ENCODE measurements at regions not wholly inside any gene's neighbourhood (a gene's known extent, or its start where the extent isn't known, plus 50 kb on each side); places are given as distances from the start of the nearest gene placed in this dataset.

DNA sequence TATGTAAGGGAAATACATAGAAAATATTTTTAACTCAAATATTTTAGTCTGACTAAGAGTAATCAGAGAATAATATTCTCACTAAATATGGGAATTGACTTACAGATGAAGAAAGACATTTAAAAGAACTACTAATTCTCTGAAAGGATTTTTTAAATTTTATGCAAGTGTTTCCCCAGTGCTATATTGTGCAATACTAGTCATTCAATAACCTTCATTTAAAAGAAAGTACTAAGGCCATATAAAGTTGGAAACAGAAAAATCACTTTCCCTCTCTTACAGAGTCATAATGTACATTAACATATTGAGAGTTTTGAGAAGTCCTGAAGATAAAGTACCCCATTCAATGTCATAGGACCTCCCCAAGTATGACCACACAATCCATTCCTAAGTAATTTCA is 584.6 kb upstream of the ACVR2A start:
- no peaks in the 10 kb centered on the region for H3K27me3 Mint-ChIP-seq (ENCODE audit: low read depth)
- Histone ChIP-seq H3T11ph (ENCODE audit: low read length) (no peak overlapping the region), H4K91ac (ENCODE audit: insufficient read length, low read depth, low read length) (no peak overlapping the region), H3K9ac (ENCODE audit: extremely low read depth, insufficient read length, low read length) (no peak overlapping the region), H4K20me1 (ENCODE audit: control insufficient read depth, insufficient read depth, insufficient read length) (no peaks in the 10 kb centered on the region), H2BK5ac (ENCODE audit: insufficient read length, low read length) (no peak overlapping the region), H2BK20ac (ENCODE audit: low read depth, low read length, poor library complexity, severe bottlenecking) (no peak overlapping the region), H3K9me3 (ENCODE audit: control insufficient read depth, low read depth, low read length) (no peaks in the 10 kb centered on the region), H3K18ac (ENCODE audit: insufficient read length, low read depth, low read length) (no peak overlapping the region), H2BK120ac (ENCODE audit: low read depth, low read length, poor library complexity, severe bottlenecking) (no peak overlapping the region), H4K8ac (replicated peaks; ENCODE audit: insufficient read length, low read depth, low read length) (no peak overlapping the region), H3K56ac (ENCODE audit: insufficient read length, low read depth, low read length) (no peak overlapping the region), H3K23ac (ENCODE audit: insufficient read length, low read depth, low read length) (no peak overlapping the region), H3K23me2 (ENCODE audit: insufficient read length, low read depth, low read length, poor library complexity, severe bottlenecking) (no peaks in the 10 kb centered on the region), H3K4me2 (ENCODE audit: insufficient read depth, insufficient read length, low read length) (no peak overlapping the region), H2AFZ (ENCODE audit: low read length) (no peak overlapping the region), H3K27me3 (ENCODE audit: insufficient read depth, low read length) (no peaks in the 10 kb centered on the region), H3K79me1 (ENCODE audit: insufficient read depth, low read depth, low read length, poor library complexity, severe bottlenecking) (no peaks in the 10 kb centered on the region), H2AK5ac (ENCODE audit: insufficient read length, low read length) (no peak overlapping the region), H3K4ac (ENCODE audit: low read depth, low read length) (no peak overlapping the region), H3K4me1 (ENCODE audit: insufficient read depth, low read length) (no peaks in the 10 kb centered on the region), H3K27ac (ENCODE audit: insufficient read length, low read depth, low read length) (no peak overlapping the region), H3K14ac (ENCODE audit: insufficient read depth, low read length) (no peak overlapping the region), H2BK12ac (ENCODE audit: insufficient read length, low read depth, low read length) (no peak overlapping the region), H2BK15ac (ENCODE audit: low read depth, low read length) (no peak overlapping the region), H3K79me2 (ENCODE audit: insufficient read depth, low read length) (no peaks in the 10 kb centered on the region), H4K5ac (ENCODE audit: insufficient read length, low read depth, low read length) (no peak overlapping the region)
- peaks cover 0 to 9% of the 10 kb centered on the region in 2 experiments; a peak in 3 of 5 replicates for H3K9me3 Mint-ChIP-seq
- no peak overlapping the region for H3K27ac Mint-ChIP-seq
- TF ChIP-seq, protein P1, sequence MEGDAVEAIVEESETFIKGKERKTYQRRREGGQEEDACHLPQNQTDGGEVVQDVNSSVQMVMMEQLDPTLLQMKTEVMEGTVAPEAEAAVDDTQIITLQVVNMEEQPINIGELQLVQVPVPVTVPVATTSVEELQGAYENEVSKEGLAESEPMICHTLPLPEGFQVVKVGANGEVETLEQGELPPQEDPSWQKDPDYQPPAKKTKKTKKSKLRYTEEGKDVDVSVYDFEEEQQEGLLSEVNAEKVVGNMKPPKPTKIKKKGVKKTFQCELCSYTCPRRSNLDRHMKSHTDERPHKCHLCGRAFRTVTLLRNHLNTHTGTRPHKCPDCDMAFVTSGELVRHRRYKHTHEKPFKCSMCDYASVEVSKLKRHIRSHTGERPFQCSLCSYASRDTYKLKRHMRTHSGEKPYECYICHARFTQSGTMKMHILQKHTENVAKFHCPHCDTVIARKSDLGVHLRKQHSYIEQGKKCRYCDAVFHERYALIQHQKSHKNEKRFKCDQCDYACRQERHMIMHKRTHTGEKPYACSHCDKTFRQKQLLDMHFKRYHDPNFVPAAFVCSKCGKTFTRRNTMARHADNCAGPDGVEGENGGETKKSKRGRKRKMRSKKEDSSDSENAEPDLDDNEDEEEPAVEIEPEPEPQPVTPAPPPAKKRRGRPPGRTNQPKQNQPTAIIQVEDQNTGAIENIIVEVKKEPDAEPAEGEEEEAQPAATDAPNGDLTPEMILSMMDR (conservative IDR thresholded peaks at IDR 0.05) = no peak
- H3K4me3 Mint-ChIP-seq = no peak overlapping the region
- H3K36me3 Mint-ChIP-seq (ENCODE audit: insufficient read depth in 1 of 3, low read depth in 3 of 3) = peaks cover 0 to 7% (median 2%) of the 10 kb centered on the region in 3 experiments; a peak in 1 of 7 replicates
- H3K4me1 Mint-ChIP-seq = peaks cover 4 to 5% of the 10 kb centered on the region in 2 experiments
- DNase-seq = no peak
